Loucy (cell line): ENCODE measurements at regions not wholly inside any gene's neighbourhood (a gene's known extent, or its start where the extent isn't known, plus 50 kb on each side); places are given as distances from the start of the nearest gene placed in this dataset.

ENCODE experiments used
- H2AFZ ChIP-seq: fragments of 200-600 bp; sonication (generic); 2 replicates; pipeline ENCODE4 v1.6.0; 2016; ENCODE audit warnings: antibody characterized with exemption, mild to moderate bottlenecking, low read length, moderate library complexity
- H3F3A ChIP-seq: fragments of 200-600 bp; 2 replicates; pipeline ENCODE4 v1.6.0; 2016; ENCODE audit warnings: antibody characterized with exemption, low read depth, mild to moderate bottlenecking
- H3K27me3 ChIP-seq: fragments of 200-600 bp; sonication (generic); 2 replicates; pipeline ENCODE4 v1.6.1; 2014; ENCODE audit warnings: low read length, mild to moderate bottlenecking; ENCODE audit not compliant: insufficient read depth, poor library complexity, severe bottlenecking
- H3K36me3 ChIP-seq: fragments of 200-600 bp; sonication (generic); 2 replicates; pipeline ENCODE4 v1.6.1; 2016; ENCODE audit warnings: low read length; ENCODE audit not compliant: insufficient read depth
- H3K4me1 ChIP-seq: fragments of 200-600 bp; sonication (generic); 2 replicates; pipeline ENCODE4 v1.5.1; 2014; ENCODE audit warnings: low read length, mild to moderate bottlenecking; ENCODE audit not compliant: insufficient read depth, poor library complexity, severe bottlenecking
- H3K4me2 ChIP-seq: fragments of 200-600 bp; sonication (generic); 2 replicates; pipeline ENCODE4 v1.6.0; 2014; ENCODE audit warnings: antibody characterized with exemption, low read length, low read depth, mild to moderate bottlenecking; ENCODE audit not compliant: poor library complexity, severe bottlenecking
- H3K4me3 ChIP-seq: fragments of 200-600 bp; sonication (generic); 2 replicates; pipeline ENCODE4 v1.5.1; 2014; ENCODE audit warnings: low read length, mild to moderate bottlenecking, mixed read lengths; ENCODE audit not compliant: poor library complexity, severe bottlenecking
- H3K79me2 ChIP-seq: fragments of 200-600 bp; sonication (generic); 2 replicates; pipeline ENCODE4 v1.6.1; 2014; ENCODE audit warnings: low read length; ENCODE audit not compliant: insufficient read depth
- H3K9ac ChIP-seq: fragments of 200-600 bp; sonication (generic); 2 replicates; pipeline ENCODE4 v1.6.0; 2014; ENCODE audit warnings: mild to moderate bottlenecking, low read depth, low read length, moderate library complexity; ENCODE audit not compliant: poor library complexity, severe bottlenecking
- H3K9me2 ChIP-seq: fragments of 200-600 bp; sonication (generic); replicated peaks from 2 replicates; pipeline ENCODE4 v1.6.1; 2016; ENCODE audit warnings: low read depth, low read length, mixed read lengths
- H3K9me3 ChIP-seq: fragments of 200-600 bp; sonication (generic); 2 replicates; pipeline ENCODE4 v1.6.1; 2014; ENCODE audit warnings: mild to moderate bottlenecking, antibody characterized with exemption, low read length, low read depth; ENCODE audit not compliant: insufficient read depth
- H4K20me1 ChIP-seq: fragments of 200-600 bp; sonication (generic); 2 replicates; pipeline ENCODE4 v1.6.0; 2014; ENCODE audit warnings: antibody characterized with exemption, low read length, mild to moderate bottlenecking; ENCODE audit not compliant: insufficient read depth, poor library complexity, severe bottlenecking
- CTCF ChIP-seq: fragments of 200-600 bp; sonication (generic); conservative IDR thresholded peaks from 2 replicates; pipeline ENCODE4 v1.5.1; 2014; ENCODE audit warnings: mild to moderate bottlenecking, antibody characterized with exemption, low read length
- EZH2phosphoT487 ChIP-seq: fragments of 200-600 bp; IDR thresholded peaks from 2 replicates; pipeline ENCODE4 v1.6.1; 2018; ENCODE audit warnings: antibody characterized with exemption, mild to moderate bottlenecking, moderate library complexity, borderline replicate concordance

GRCh38 chr10:21043044-21043443, 145.9 kb upstream of the NEBL start:
- Histone ChIP-seq H3K9me3 (no peaks in the 10 kb centered on the region), H4K20me1 (no peaks in the 10 kb centered on the region), H3K27me3 (no peaks in the 10 kb centered on the region), H3K4me1 (no peaks in the 10 kb centered on the region), H2AFZ (no peak overlapping the region), H3K79me2 (no peaks in the 10 kb centered on the region), H3K9me2 (no peaks in the 10 kb centered on the region), H3K9ac (no peak overlapping the region), H3F3A (no peaks in the 10 kb centered on the region), H3K36me3 (no peaks in the 10 kb centered on the region), H3K4me2 (no peak overlapping the region), H3K4me3 (no peak overlapping the region)
- no peak for TF ChIP-seq CTCF
- no peak for TF ChIP-seq EZH2phosphoT487

- TF ChIP-seq CTCF (no peak), EZH2phosphoT487 (no peak)
- Histone ChIP-seq H3K4me2 (no peak overlapping the region), H3F3A (no peaks in the 10 kb centered on the region), H3K4me1 (no peaks in the 10 kb centered on the region), H3K9me2 (no peaks in the 10 kb centered on the region), H3K9me3 (no peaks in the 10 kb centered on the region), H4K20me1 (no peaks in the 10 kb centered on the region), H2AFZ (no peak overlapping the region), H3K27me3 (no peaks in the 10 kb centered on the region), H3K9ac (no peak overlapping the region), H3K79me2 (no peaks in the 10 kb centered on the region), H3K4me3 (no peak overlapping the region), H3K36me3 (no peaks in the 10 kb centered on the region)
Observed at GRCh38 chr10:21042536-21042935, 145.4 kb upstream of the NEBL start.

GRCh38 chr10:21041763-21042458, 144.8 kb upstream of the NEBL start:
- H3K36me3 ChIP-seq: no peaks in the 10 kb centered on the region

More at GRCh38 chr10:21041763-21042458, 144.8 kb upstream of the NEBL start:
- Histone ChIP-seq H4K20me1 (no peaks in the 10 kb centered on the region), H3F3A (no peaks in the 10 kb centered on the region), H3K79me2 (no peaks in the 10 kb centered on the region), H3K27me3 (no peaks in the 10 kb centered on the region), H3K4me2 (no peak overlapping the region), H3K9ac (no peak overlapping the region), H3K9me2 (no peaks in the 10 kb centered on the region), H2AFZ (no peak overlapping the region), H3K4me3 (no peak overlapping the region), H3K9me3 (no peaks in the 10 kb centered on the region), H3K4me1 (no peaks in the 10 kb centered on the region)
- TF ChIP-seq EZH2phosphoT487 (no peak), CTCF (no peak)
